Fibroblast of mammary gland (primary cell): ENCODE measurements at regions not wholly inside any gene's neighbourhood (a gene's known extent, or its start where the extent isn't known, plus 50 kb on each side); places are given as distances from the start of the nearest gene placed in this dataset.

ENCODE experiments used
- DNase-seq: peaks from one replicate; pipeline ENCODE4 v3.0.0-alpha.2; 2010; ENCODE audit warnings: low read depth
- H3K4me3 ChIP-seq: 2 replicates; pipeline ENCODE4 v1.5.1; 2011; ENCODE audit warnings: low read depth, mild to moderate bottlenecking, low read length, moderate library complexity; ENCODE audit not compliant: control insufficient read depth
- TF ChIP-seq, protein P1 (sequence below): conservative IDR thresholded peaks from 2 replicates; pipeline ENCODE4 v1.5.1; 2011; ENCODE audit warnings: low read depth, low read length, inconsistent platforms; ENCODE audit not compliant: control insufficient read depth, insufficient read depth

DNA sequence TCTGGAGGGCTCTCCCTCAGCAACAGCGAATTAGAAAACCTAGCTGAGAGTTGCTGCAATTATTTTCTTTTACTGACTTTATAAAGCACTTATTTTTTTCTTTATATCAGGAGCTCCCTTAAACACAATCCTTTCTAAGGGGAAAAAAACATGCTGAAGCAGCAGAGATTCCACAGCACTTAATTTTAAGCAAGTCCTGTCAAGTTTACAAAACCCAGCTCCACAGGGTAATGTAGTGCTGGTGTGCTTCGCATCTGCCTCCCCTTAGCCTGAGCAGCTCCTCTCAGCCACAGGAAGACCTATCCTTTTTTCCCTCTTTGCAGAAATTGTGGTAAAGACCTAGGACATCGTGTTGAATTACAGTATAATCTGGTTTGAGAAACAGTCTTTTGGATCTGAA, 208.1 kb upstream of the SYNDIG1 start:
- no peak overlapping the region for H3K4me3 ChIP-seq
- TF ChIP-seq, protein P1, sequence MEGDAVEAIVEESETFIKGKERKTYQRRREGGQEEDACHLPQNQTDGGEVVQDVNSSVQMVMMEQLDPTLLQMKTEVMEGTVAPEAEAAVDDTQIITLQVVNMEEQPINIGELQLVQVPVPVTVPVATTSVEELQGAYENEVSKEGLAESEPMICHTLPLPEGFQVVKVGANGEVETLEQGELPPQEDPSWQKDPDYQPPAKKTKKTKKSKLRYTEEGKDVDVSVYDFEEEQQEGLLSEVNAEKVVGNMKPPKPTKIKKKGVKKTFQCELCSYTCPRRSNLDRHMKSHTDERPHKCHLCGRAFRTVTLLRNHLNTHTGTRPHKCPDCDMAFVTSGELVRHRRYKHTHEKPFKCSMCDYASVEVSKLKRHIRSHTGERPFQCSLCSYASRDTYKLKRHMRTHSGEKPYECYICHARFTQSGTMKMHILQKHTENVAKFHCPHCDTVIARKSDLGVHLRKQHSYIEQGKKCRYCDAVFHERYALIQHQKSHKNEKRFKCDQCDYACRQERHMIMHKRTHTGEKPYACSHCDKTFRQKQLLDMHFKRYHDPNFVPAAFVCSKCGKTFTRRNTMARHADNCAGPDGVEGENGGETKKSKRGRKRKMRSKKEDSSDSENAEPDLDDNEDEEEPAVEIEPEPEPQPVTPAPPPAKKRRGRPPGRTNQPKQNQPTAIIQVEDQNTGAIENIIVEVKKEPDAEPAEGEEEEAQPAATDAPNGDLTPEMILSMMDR, result no peak

DNA sequence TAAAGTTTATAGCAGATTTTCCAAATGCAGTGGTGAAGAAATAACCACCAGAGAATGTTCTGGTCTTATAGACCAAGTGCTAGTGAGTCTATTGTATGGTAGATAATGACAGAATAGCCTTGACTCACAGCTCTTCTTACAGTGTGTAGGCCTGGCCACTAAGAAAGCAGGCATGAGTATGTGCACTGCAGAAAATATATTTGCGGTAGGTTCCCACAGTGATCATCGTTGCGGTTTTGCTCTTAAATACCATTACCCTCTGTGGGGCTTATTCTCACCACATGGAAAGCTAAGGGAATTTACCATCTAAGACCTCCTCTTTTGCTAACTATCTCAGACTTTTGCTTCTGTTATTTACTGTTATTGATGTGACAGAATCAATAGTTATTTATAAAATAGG, 212.3 kb upstream of the SYNDIG1 start:
- no peak overlapping the region for H3K4me3 ChIP-seq
- DNase-seq, result no peak
- TF ChIP-seq, protein P1, result no peak

More for the DNA sequence above, 208.1 kb upstream of the SYNDIG1 start:
- no peak for DNase-seq

DNA sequence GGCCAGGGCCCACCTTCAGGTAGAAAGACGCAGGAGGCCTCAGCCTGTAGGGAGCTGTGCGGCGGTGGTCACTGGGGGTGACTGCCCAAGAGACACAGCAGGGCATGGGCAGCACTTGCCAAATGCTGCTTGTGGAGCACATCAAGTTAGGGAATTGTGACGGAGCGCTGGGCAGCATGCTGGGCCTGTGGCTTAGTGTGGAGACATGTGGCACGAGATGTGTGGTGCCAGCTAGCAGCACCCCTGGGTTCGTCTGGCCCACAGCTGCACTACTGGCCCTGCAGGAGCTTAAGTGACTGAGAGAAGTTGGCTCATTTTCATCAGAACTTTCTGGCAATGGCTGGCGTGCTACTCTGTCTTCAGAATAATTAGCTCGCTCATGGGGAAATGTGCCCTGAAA, 213.1 kb upstream of the SYNDIG1 start:
- H3K4me3 ChIP-seq, result no peak overlapping the region
- TF ChIP-seq, protein P1, result no peak

DNA sequence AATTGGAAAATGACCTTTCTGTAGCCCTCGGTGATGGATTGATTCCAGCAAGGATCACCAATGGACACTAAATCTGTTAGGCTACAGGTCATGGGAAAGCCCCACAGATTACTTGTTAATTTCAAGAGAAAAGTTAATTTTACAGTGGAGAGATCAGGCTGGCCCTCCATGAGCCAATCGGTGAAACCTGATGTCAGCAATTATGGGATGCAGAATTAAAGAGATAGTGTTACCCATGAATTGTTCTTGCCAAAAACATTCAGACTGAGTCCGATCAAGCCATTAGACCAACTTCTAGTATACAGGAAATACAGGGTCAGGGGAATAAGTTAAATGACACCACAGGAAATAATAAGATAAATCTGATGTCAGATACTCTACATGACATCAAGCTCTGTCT, 214.9 kb upstream of the SYNDIG1 start:
- TF ChIP-seq, protein P1, result no peak
- DNase-seq, result no peak
- no peak overlapping the region for H3K4me3 ChIP-seq

More for the DNA sequence above, 213.1 kb upstream of the SYNDIG1 start:
- no peak for DNase-seq

DNA sequence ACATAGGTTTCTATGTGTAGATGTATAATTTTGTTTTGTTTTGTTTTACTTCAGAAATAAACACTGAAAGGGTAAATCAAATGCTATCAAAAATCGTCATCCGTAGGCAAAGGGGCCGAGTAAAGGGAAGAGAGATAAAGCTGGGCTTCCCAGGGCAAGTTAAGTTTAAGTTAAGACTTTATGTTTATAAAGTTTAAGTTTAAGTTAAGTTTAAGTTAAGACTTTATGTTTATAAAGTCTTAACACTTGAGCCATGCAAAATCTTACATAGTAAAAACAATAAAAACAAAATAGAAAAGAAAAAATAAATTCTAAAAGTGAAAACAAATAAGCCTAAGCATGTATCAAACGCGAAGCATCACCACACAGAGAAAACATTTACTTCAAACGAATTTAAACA, 216.1 kb upstream of the SYNDIG1 start:
- TF ChIP-seq, protein P1, result no peak
- H3K4me3 ChIP-seq, result no peak overlapping the region
- no peak for DNase-seq

DNA sequence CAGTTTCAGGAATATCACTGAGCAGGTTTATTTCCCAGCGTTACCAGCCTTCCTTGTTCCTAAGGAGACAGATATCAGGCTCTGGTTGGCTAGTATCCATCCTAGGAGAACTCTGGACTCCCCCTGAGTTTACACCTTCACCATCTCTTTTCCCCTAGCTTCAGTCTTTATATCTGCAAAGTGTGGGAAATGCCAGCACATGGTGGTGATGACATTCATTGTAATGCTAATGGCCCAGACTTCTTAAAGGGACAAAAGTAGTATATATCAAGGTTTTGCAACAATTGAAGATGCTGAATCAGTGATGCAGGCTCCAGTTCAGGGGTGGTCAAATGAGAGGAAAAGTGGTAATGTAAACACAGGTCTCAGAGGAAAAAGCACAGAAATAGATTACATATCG, 224.3 kb upstream of the SYNDIG1 start:
- no peak for DNase-seq
- no peak overlapping the region for H3K4me3 ChIP-seq
- TF ChIP-seq, protein P1, result no peak

DNA sequence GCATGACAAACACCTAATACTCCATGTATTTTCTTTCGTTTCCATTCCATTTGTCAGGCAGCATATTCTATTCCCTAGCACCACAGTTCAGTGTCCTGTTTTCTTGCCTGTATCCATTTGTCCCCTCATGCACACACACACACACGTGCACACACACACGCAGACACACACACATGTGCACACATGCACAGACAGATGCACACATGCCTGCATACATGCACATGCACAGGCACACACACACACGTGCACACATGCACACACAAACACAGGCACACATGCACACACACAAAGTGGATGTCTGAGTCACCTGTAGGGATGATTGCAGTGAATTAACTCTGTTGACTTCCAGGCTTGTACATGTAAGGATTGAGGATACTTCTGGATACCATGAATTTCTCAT, 226.7 kb upstream of the SYNDIG1 start:
- TF ChIP-seq, protein P1, result no peak
- no peak for DNase-seq
- H3K4me3 ChIP-seq, result no peak overlapping the region
